Keratinocyte (primary cell): ENCODE measurements at regions not wholly inside any gene's neighbourhood (a gene's known extent, or its start where the extent isn't known, plus 50 kb on each side); places are given as distances from the start of the nearest gene placed in this dataset.

Source experiments
- DNase-seq: peaks from one replicate; pipeline ENCODE4 v3.0.0-alpha.2; 2011; ENCODE audit warnings: low read depth, missing footprints, low spot score
- FAIRE-seq: peaks from 2 replicates; lab custom pipeline; 2011; peaks lifted over from hg19 to GRCh38; lab: Jason Lieb, UNC
- H2AFZ ChIP-seq: 2 replicates; pipeline ENCODE4 v1.6.0; 2012; ENCODE audit warnings: low read length, control low read depth, inconsistent platforms; ENCODE audit not compliant: control insufficient read depth
- H3K27ac ChIP-seq: 2 replicates; pipeline ENCODE4 v1.5.1; 2011; ENCODE audit warnings: low read length; ENCODE audit not compliant: control insufficient read depth, insufficient read depth
- H3K27me3 ChIP-seq: 3 replicates; pipeline ENCODE4 v1.6.0; 2011; ENCODE audit warnings: low read length; ENCODE audit not compliant: control insufficient read depth, insufficient read depth; ENCODE audit errors: extremely low read depth
- H3K36me3 ChIP-seq, 2 experiments: 2 replicates in 1 of 2; 3 replicates in 1 of 2; pipeline ENCODE4 v1.5.1; 2011; ENCODE audit warnings: low read length in 2 of 2, mild to moderate bottlenecking in 1 of 2; ENCODE audit not compliant: control insufficient read depth in 2 of 2, insufficient read depth in 2 of 2; ENCODE audit errors: extremely low read depth in 1 of 2
- H3K4me1 ChIP-seq: 3 replicates; pipeline ENCODE4 v1.5.1; 2011; ENCODE audit warnings: low read length; ENCODE audit not compliant: control insufficient read depth, insufficient read depth; ENCODE audit errors: extremely low read depth
- H3K4me2 ChIP-seq: 3 replicates; pipeline ENCODE4 v1.6.0; 2011; ENCODE audit warnings: low read depth, low read length; ENCODE audit not compliant: control insufficient read depth, insufficient read depth; ENCODE audit errors: extremely low read depth
- H3K4me3 ChIP-seq, 3 experiments: fragments of 200-600 bp in 1 of 3; sonication (generic) in 1 of 3; 2 replicates in 2 of 3; 3 replicates in 1 of 3; pipeline ENCODE4 v1.5.1; 2011 to 2016; ENCODE audit warnings: low read length in 3 of 3, mild to moderate bottlenecking in 3 of 3, control low read depth in 2 of 3, inconsistent platforms in 1 of 3, low read depth in 1 of 3, mixed read lengths in 1 of 3, mixed run types in 1 of 3, moderate library complexity in 1 of 3; ENCODE audit not compliant: control insufficient read depth in 2 of 3, insufficient read depth in 2 of 3; ENCODE audit errors: extremely low read depth in 1 of 3
- H3K79me2 ChIP-seq: 2 replicates; pipeline ENCODE4 v1.6.0; 2012; ENCODE audit warnings: low read length; ENCODE audit not compliant: control insufficient read depth, insufficient read depth
- H3K9ac ChIP-seq: 3 replicates; pipeline ENCODE4 v1.6.0; 2011; ENCODE audit warnings: low read length; ENCODE audit not compliant: control insufficient read depth, insufficient read depth; ENCODE audit errors: extremely low read depth
- H3K9me1 ChIP-seq: 3 replicates; pipeline ENCODE4 v1.6.0; 2011; ENCODE audit warnings: low read length; ENCODE audit not compliant: control insufficient read depth, insufficient read depth; ENCODE audit errors: extremely low read depth
- H3K9me3 ChIP-seq: 2 replicates; pipeline ENCODE4 v1.5.1; 2012; ENCODE audit warnings: low read depth, low read length; ENCODE audit not compliant: control insufficient read depth
- H4K20me1 ChIP-seq: 3 replicates; pipeline ENCODE4 v1.6.0; 2011; ENCODE audit warnings: low read length; ENCODE audit not compliant: control insufficient read depth, insufficient read depth; ENCODE audit errors: extremely low read depth
- CTCF ChIP-seq, 3 experiments: IDR thresholded peaks in 1 of 3; conservative IDR thresholded peaks in 1 of 3; optimal IDR thresholded peaks in 1 of 3; 2 replicates in 2 of 3; 3 replicates in 1 of 3; pipeline versions ENCODE3 to v1.5.1; 2011; ENCODE audit warnings: low read length in 3 of 3, mild to moderate bottlenecking in 3 of 3, moderate library complexity in 2 of 3, control low read depth in 1 of 3, inconsistent platforms in 1 of 3; ENCODE audit not compliant: insufficient read depth in 2 of 3; ENCODE audit errors: extremely low read depth in 1 of 3
- EZH2 ChIP-seq: IDR thresholded peaks from one replicate; pipeline ENCODE4 v1.6.1; 2012; ENCODE audit warnings: inconsistent platforms, mild to moderate bottlenecking, low read length, moderate library complexity
- dilution Hi-C: fragments of 300-500 bp; cut with MboI; formaldehyde crosslinking; loops from one replicate; pipeline ENCODE4 v1.7.0; 2020; ENCODE audit warnings: low sequenced_read_pairs; ENCODE audit not compliant: extremely low pct_ligation_motif_present

- Histone ChIP-seq H3K9me3 (peaks cover 2% of the 10 kb centered on the region), H3K9me1 (no peaks in the 10 kb centered on the region), H3K27ac (no peak overlapping the region), H2AFZ (no peak overlapping the region), H3K36me3 (no peaks in the 10 kb centered on the region), H3K4me2 (no peak overlapping the region), H3K27me3 (no peaks in the 10 kb centered on the region), H3K9ac (no peak overlapping the region), H3K4me1 (no peaks in the 10 kb centered on the region), H3K4me3 (no peak overlapping the region), H3K79me2 (no peaks in the 10 kb centered on the region), H4K20me1 (no peaks in the 10 kb centered on the region)
- dilution Hi-C loops, result no loop called here
- no peak for DNase-seq
- TF ChIP-seq EZH2 (no peak), CTCF (optimal IDR thresholded peaks at IDR 0.05 in 1 of 3, IDR thresholded peaks at IDR 0.05 in 1 of 3, conservative IDR thresholded peaks at IDR 0.05 in 1 of 3; ENCODE audit: extremely low read depth in 1 of 3, insufficient read depth in 2 of 3, low read length in 3 of 3) (no peak)
- FAIRE-seq, result no peak
Measured at GRCh38 chr13:106756446-106756845, 188.5 kb upstream of the ARGLU1 start.

GRCh38 chr13:106755542-106755941 lies 187.6 kb upstream of the ARGLU1 start:
- Histone ChIP-seq H3K9me1 (no peaks in the 10 kb centered on the region), H3K9me3 (peaks cover 2% of the 10 kb centered on the region), H3K4me1 (no peaks in the 10 kb centered on the region), H3K4me3 (no peak overlapping the region), H3K79me2 (no peaks in the 10 kb centered on the region), H3K27me3 (no peaks in the 10 kb centered on the region), H4K20me1 (no peaks in the 10 kb centered on the region), H3K27ac (no peak overlapping the region), H3K9ac (no peak overlapping the region), H2AFZ (no peak overlapping the region), H3K4me2 (no peak overlapping the region), H3K36me3 (no peaks in the 10 kb centered on the region)
- FAIRE-seq (no peak), DNase-seq (no peak)
- TF ChIP-seq EZH2 (no peak), CTCF (optimal IDR thresholded peaks at IDR 0.05 in 1 of 3, IDR thresholded peaks at IDR 0.05 in 1 of 3, conservative IDR thresholded peaks at IDR 0.05 in 1 of 3; ENCODE audit: extremely low read depth in 1 of 3, insufficient read depth in 2 of 3, low read length in 3 of 3) (no peak)
- dilution Hi-C loops, result no loop called here
